Kidney epithelial cell (primary cell): ENCODE measurements at regions not wholly inside any gene's neighbourhood (a gene's known extent, or its start where the extent isn't known, plus 50 kb on each side); places are given as distances from the start of the nearest gene placed in this dataset.

Experiments used
- DNase-seq: peaks from one replicate; pipeline ENCODE4 v3.0.0-alpha.2; 2010; ENCODE audit warnings: low read depth
- H3K27me3 ChIP-seq: 2 replicates; pipeline ENCODE4 v1.6.0; 2011; ENCODE audit warnings: low read length; ENCODE audit not compliant: control insufficient read depth, insufficient read depth
- H3K36me3 ChIP-seq: 2 replicates; pipeline ENCODE4 v1.5.1; 2011; ENCODE audit warnings: low read length; ENCODE audit not compliant: control insufficient read depth, insufficient read depth
- H3K4me3 ChIP-seq: 2 replicates; pipeline ENCODE4 v1.5.1; 2011; ENCODE audit warnings: low read depth, mild to moderate bottlenecking, control low read depth, low read length
- CTCF ChIP-seq: IDR thresholded peaks from 2 replicates; pipeline ENCODE4 v1.5.1; 2011; ENCODE audit warnings: mild to moderate bottlenecking, moderate library complexity, low read length, control low read depth, inconsistent platforms; ENCODE audit not compliant: insufficient read depth, poor library complexity, severe bottlenecking

- no peak for TF ChIP-seq CTCF
- H3K27me3 ChIP-seq = peaks cover 4% of the 10 kb centered on the region
- DNase-seq = no peak
- no peak overlapping the region for H3K4me3 ChIP-seq
- H3K36me3 ChIP-seq = no peaks in the 10 kb centered on the region
Observed at GRCh38 chr1:14371771-14372497, 226.6 kb upstream of the KAZN start.

GRCh38 chr1:14372526-14372925 lies 226.0 kb upstream of the KAZN start:
- Histone ChIP-seq H3K36me3 (no peaks in the 10 kb centered on the region), H3K27me3 (no peaks in the 10 kb centered on the region), H3K4me3 (no peak overlapping the region)
- no peak for DNase-seq
- TF ChIP-seq CTCF = no peak

GRCh38 chr1:14373081-14373758 lies 225.3 kb upstream of the KAZN start:
- Histone ChIP-seq H3K27me3 (no peaks in the 10 kb centered on the region), H3K36me3 (no peaks in the 10 kb centered on the region), H3K4me3 (no peak overlapping the region)
- no peak for TF ChIP-seq CTCF
- DNase-seq = no peak

- no peak overlapping the region for H3K4me3 ChIP-seq
- no peaks in the 10 kb centered on the region for H3K27me3 ChIP-seq
- no peak for TF ChIP-seq CTCF
- DNase-seq = no peak
- no peaks in the 10 kb centered on the region for H3K36me3 ChIP-seq
Observed at GRCh38 chr1:14375226-14375625, 223.3 kb upstream of the KAZN start.

- no peak for DNase-seq
- no peaks in the 10 kb centered on the region for H3K36me3 ChIP-seq
- no peak for TF ChIP-seq CTCF
- no peak overlapping the region for H3K4me3 ChIP-seq
- H3K27me3 ChIP-seq = no peaks in the 10 kb centered on the region
Observed at GRCh38 chr1:14377386-14377785, 221.1 kb upstream of the KAZN start.

- Histone ChIP-seq H3K36me3 (no peaks in the 10 kb centered on the region), H3K27me3 (no peaks in the 10 kb centered on the region), H3K4me3 (no peak overlapping the region)
- TF ChIP-seq CTCF = no peak
- no peak for DNase-seq
Observed at GRCh38 chr1:14380408-14380807, 218.1 kb upstream of the KAZN start.
